SJSA1 (cell line): ENCODE measurements at regions not wholly inside any gene's neighbourhood (a gene's known extent, or its start where the extent isn't known, plus 50 kb on each side); places are given as distances from the start of the nearest gene placed in this dataset.

Source experiments
- DNase-seq, 2 experiments: peaks; one replicate each; pipeline ENCODE4 v3.0.0-alpha.2; 2015 to 2020; ENCODE audit warnings: low spot score in 2 of 2, low read depth in 1 of 2
- H3K27ac ChIP-seq: fragments of 250-450 bp; sonication (Bioruptor Pico); 2 replicates; pipeline ENCODE4 v1.5.1; 2020; ENCODE audit warnings: mild to moderate bottlenecking, moderate library complexity
- H3K27me3 ChIP-seq: fragments of 250-450 bp; sonication (Bioruptor Pico); replicated peaks from 2 replicates; pipeline ENCODE4 v1.5.1; 2020; ENCODE audit warnings: mild to moderate bottlenecking, moderate library complexity
- H3K36me3 ChIP-seq: fragments of 250-450 bp; sonication (Bioruptor Pico); 2 replicates; pipeline ENCODE4 v1.5.1; 2020; ENCODE audit warnings: mild to moderate bottlenecking
- H3K4me1 ChIP-seq: fragments of 250-450 bp; sonication (Bioruptor Pico); replicated peaks from 2 replicates; pipeline ENCODE4 v1.6.1; 2021; ENCODE audit warnings: mild to moderate bottlenecking
- H3K4me3 ChIP-seq: fragments of 250-450 bp; sonication (Bioruptor Pico); 2 replicates; pipeline ENCODE4 v1.5.1; 2020; ENCODE audit warnings: mild to moderate bottlenecking
- H3K9me3 ChIP-seq: fragments of 250-450 bp; sonication (Bioruptor Pico); replicated peaks from 2 replicates; pipeline ENCODE4 v1.5.1; 2020; ENCODE audit warnings: mild to moderate bottlenecking

- no peaks in the 10 kb centered on the region; the same call in 1 of the 2 replicates for H3K9me3 ChIP-seq
- no peaks in the 10 kb centered on the region for H3K27me3 ChIP-seq
- H3K4me1 ChIP-seq: no peaks in the 10 kb centered on the region
- no peak overlapping the region for H3K4me3 ChIP-seq
- no peak overlapping the region for H3K27ac ChIP-seq
- no peak for DNase-seq
- no peaks in the 10 kb centered on the region for H3K36me3 ChIP-seq
These were observed 843.6 kb downstream of the SORCS1 start for GRCh38 chr10:106320876-106321275.

- no peaks in the 10 kb centered on the region for H3K9me3 ChIP-seq
- no peak overlapping the region for H3K4me3 ChIP-seq
- no peaks in the 10 kb centered on the region for H3K36me3 ChIP-seq
- no peak for DNase-seq
- no peaks in the 10 kb centered on the region for H3K4me1 ChIP-seq
- no peaks in the 10 kb centered on the region for H3K27me3 ChIP-seq
- H3K27ac ChIP-seq: no peak overlapping the region
These were observed 844.4 kb downstream of the SORCS1 start for GRCh38 chr10:106320078-106320477.

GRCh38 chr10:106317554-106317953, 847.0 kb downstream of the SORCS1 start:
- no peaks in the 10 kb centered on the region for H3K27me3 ChIP-seq
- no peaks in the 10 kb centered on the region for H3K9me3 ChIP-seq
- H3K4me1 ChIP-seq: no peaks in the 10 kb centered on the region
- DNase-seq: no peak
- H3K36me3 ChIP-seq: no peaks in the 10 kb centered on the region
- no peak overlapping the region for H3K4me3 ChIP-seq
- no peak overlapping the region for H3K27ac ChIP-seq

- no peaks in the 10 kb centered on the region for H3K36me3 ChIP-seq
- DNase-seq: no peak
- H3K4me1 ChIP-seq: no peaks in the 10 kb centered on the region
- H3K27ac ChIP-seq: no peak overlapping the region
- no peaks in the 10 kb centered on the region for H3K9me3 ChIP-seq
- H3K27me3 ChIP-seq: no peaks in the 10 kb centered on the region
- no peak overlapping the region for H3K4me3 ChIP-seq
These were observed 851.5 kb downstream of the SORCS1 start for GRCh38 chr10:106313041-106313440.

- no peak overlapping the region for H3K27ac ChIP-seq
- H3K36me3 ChIP-seq: no peaks in the 10 kb centered on the region
- no peaks in the 10 kb centered on the region for H3K9me3 ChIP-seq
- H3K27me3 ChIP-seq: no peaks in the 10 kb centered on the region
- no peak for DNase-seq
- H3K4me1 ChIP-seq: no peaks in the 10 kb centered on the region
- H3K4me3 ChIP-seq: no peak overlapping the region
These were observed 852.4 kb downstream of the SORCS1 start for GRCh38 chr10:106312087-106312486.

GRCh38 chr10:106311590-106311989, 852.9 kb downstream of the SORCS1 start:
- no peaks in the 10 kb centered on the region for H3K9me3 ChIP-seq
- no peak overlapping the region for H3K27ac ChIP-seq
- H3K27me3 ChIP-seq: no peaks in the 10 kb centered on the region
- H3K4me3 ChIP-seq: no peak overlapping the region
- no peaks in the 10 kb centered on the region for H3K36me3 ChIP-seq
- DNase-seq: no peak
- no peaks in the 10 kb centered on the region for H3K4me1 ChIP-seq

- H3K9me3 ChIP-seq: no peaks in the 10 kb centered on the region
- no peak overlapping the region for H3K27ac ChIP-seq
- no peak overlapping the region for H3K4me3 ChIP-seq
- H3K36me3 ChIP-seq: no peaks in the 10 kb centered on the region
- no peaks in the 10 kb centered on the region for H3K4me1 ChIP-seq
- no peak for DNase-seq
- H3K27me3 ChIP-seq: no peaks in the 10 kb centered on the region
These were observed 853.9 kb downstream of the SORCS1 start for GRCh38 chr10:106310596-106310995.

GRCh38 chr10:106309376-106309775, 855.1 kb downstream of the SORCS1 start:
- Histone ChIP-seq H3K36me3 (no peaks in the 10 kb centered on the region), H3K9me3 (no peaks in the 10 kb centered on the region), H3K4me1 (no peaks in the 10 kb centered on the region), H3K4me3 (no peak overlapping the region), H3K27me3 (no peaks in the 10 kb centered on the region), H3K27ac (no peak overlapping the region)
- no peak for DNase-seq

- H3K27ac ChIP-seq: no peak overlapping the region
- H3K4me1 ChIP-seq: no peaks in the 10 kb centered on the region
- H3K27me3 ChIP-seq: no peaks in the 10 kb centered on the region
- no peaks in the 10 kb centered on the region for H3K9me3 ChIP-seq
- no peaks in the 10 kb centered on the region for H3K36me3 ChIP-seq
- H3K4me3 ChIP-seq: no peak overlapping the region
- no peak for DNase-seq
These were observed 856.2 kb downstream of the SORCS1 start for GRCh38 chr10:106308284-106308683.

GRCh38 chr10:106304056-106304455, 860.5 kb downstream of the SORCS1 start:
- Histone ChIP-seq H3K27ac (no peak overlapping the region), H3K27me3 (no peaks in the 10 kb centered on the region), H3K4me3 (no peak overlapping the region), H3K36me3 (no peaks in the 10 kb centered on the region), H3K4me1 (no peaks in the 10 kb centered on the region), H3K9me3 (no peaks in the 10 kb centered on the region)
- no peak for DNase-seq

- Histone ChIP-seq H3K4me1 (no peaks in the 10 kb centered on the region), H3K4me3 (no peak overlapping the region)
- DNase-seq: no peak
These were observed 861.5 kb downstream of the SORCS1 start for GRCh38 chr10:106302961-106303360.

GRCh38 chr10:106301146-106301545, 863.4 kb downstream of the SORCS1 start:
- Histone ChIP-seq H3K4me3 (no peak overlapping the region), H3K27ac (no peak overlapping the region), H3K27me3 (no peaks in the 10 kb centered on the region), H3K4me1 (no peaks in the 10 kb centered on the region), H3K9me3 (no peaks in the 10 kb centered on the region), H3K36me3 (no peaks in the 10 kb centered on the region)
- DNase-seq: no peak

More at GRCh38 chr10:106302961-106303360, 861.5 kb downstream of the SORCS1 start:
- Histone ChIP-seq H3K27me3 (no peaks in the 10 kb centered on the region), H3K9me3 (no peaks in the 10 kb centered on the region), H3K27ac (no peak overlapping the region), H3K36me3 (no peaks in the 10 kb centered on the region)

- Histone ChIP-seq H3K4me3 (no peak overlapping the region), H3K36me3 (no peaks in the 10 kb centered on the region), H3K4me1 (no peaks in the 10 kb centered on the region), H3K27ac (no peak overlapping the region), H3K9me3 (no peaks in the 10 kb centered on the region; the same call in 1 of the 2 replicates), H3K27me3 (no peaks in the 10 kb centered on the region)
- no peak for DNase-seq
These were observed 867.6 kb downstream of the SORCS1 start for GRCh38 chr10:106296750-106297392.

GRCh38 chr10:106284802-106285587, 879.5 kb downstream of the SORCS1 start:
- no peaks in the 10 kb centered on the region for H3K4me1 ChIP-seq
- no peak overlapping the region for H3K4me3 ChIP-seq
- no peak for DNase-seq
- no peak overlapping the region for H3K27ac ChIP-seq
- H3K36me3 ChIP-seq: no peaks in the 10 kb centered on the region
- H3K9me3 ChIP-seq: no peaks in the 10 kb centered on the region
- no peaks in the 10 kb centered on the region for H3K27me3 ChIP-seq
